Stimulated activated CD8-positive, alpha-beta memory T cell treated with anti-CD3 and anti-CD28 coated beads, Interleukin-12 subunit alpha, Interleukin-12 subunit beta, amount 100 ng/mL, for 1 hour (primary cell): ENCODE measurements at regions not wholly inside any gene's neighbourhood (a gene's known extent, or its start where the extent isn't known, plus 50 kb on each side); places are given as distances from the start of the nearest gene placed in this dataset.

Experiments used
- DNase-seq: peaks from one replicate; pipeline ENCODE4 v3.0.0-alpha.2; 2020; ENCODE audit warnings: low read depth

DNA sequence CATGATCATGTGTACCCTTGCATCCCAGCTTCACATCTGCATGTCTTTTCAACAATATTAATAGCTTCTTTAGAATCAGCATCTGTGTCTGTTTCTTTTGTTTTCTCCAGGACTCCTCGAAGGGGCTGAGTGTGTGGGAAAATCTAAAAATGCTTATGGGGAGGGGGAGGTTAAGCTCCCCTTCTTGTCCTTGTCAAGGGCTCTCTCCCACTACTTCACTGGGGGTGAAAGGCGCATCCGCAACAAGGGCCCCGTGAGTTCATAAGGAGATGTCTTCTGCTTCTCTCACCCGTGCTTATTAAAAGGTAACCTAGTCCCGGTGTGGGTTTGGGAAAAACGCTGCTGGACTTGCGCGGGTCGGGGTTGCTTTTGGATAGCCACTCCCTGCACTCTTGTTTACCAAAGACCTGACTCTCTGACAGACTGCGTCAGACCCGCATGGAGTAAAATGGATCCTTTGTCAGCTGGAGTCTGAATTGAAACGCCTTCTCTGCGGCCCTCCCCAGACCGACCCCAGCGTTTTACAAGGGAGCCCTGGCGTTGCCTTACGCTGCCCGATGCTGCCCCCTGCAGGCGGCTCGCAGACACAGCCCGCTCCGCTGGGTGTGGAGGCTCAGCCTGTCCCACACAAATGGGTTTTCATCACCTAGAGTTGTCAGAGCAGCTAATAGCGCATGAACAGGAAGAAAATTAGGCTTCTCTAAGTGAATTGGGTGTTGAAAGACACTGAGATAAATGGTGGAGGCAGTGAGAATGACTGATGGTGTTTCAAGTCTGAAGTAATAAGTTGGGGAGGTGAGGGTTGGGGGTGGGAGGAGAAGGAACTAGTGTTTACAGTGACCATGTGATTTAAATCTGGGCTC lies 53.8 kb downstream of the IER5 start:
- peak; percentile 81 for DNase-seq

GRCh38 chr1:181143102-181143859 lies 54.8 kb downstream of the IER5 start:
- DNase-seq: no peak

DNA sequence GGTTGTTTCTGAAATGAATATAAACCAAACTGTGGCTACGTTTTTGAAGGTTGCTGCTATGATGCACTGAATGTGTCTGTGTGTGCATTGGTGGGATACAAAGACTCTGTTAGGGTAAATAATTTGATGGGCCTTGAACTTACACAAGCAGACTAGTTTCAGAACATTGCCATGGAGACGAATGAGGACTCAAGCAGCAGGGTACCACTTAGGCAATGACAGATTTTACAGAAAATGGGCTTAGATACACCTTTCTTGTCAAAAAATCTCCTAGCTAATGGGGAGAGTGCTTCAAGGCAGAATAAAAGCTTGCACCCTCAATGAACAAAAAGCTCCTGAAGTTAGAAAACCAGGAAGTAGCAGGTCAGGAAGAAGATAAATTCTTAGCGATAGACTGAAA lies 55.7 kb downstream of the IER5 start:
- DNase-seq: no peak

DNA sequence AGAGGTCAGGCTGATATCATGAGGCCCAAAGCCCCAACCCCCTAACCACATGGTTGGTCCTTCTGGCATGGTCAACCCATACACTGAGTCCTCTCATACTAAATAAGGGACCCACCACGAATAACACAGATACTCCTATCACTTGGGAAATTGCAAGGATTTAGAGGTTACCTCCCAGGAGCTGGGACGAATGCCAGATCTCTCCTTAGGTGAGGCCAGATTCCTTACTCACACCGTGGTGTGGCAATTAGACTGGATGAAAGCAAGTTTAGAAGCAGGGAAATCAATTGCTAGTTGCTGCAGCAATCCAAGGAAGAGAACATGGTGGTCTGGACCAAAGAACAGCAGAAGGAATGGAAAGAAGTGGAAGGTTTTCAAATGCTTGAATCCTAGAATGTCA lies 60.1 kb downstream of the IER5 start:
- DNase-seq: no peak

- DNase-seq: peak; percentile 55
Observed at GRCh38 chr1:181149326-181150125, 61.0 kb downstream of the IER5 start.

GRCh38 chr1:181150273-181150672 lies 61.8 kb downstream of the IER5 start:
- DNase-seq: no peak

DNA sequence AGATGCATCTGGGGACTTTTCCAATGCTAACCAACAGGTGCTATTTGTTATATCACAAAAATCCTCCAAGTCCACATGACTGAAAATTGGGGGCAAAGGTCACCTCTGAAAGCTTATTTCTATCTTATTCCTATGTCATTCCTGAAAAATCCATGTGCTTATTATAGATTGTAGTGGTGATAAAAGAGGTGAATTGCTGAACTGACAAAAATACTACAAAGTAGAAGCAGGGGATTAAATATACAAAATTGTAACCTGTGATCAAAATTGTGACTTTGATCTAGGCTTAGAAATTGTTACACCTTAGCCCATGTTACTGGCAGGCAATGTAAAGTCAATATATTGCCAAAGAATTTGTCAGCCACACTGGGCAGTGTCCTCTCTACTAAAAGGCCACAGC lies 62.3 kb downstream of the IER5 start:
- DNase-seq: no peak

- no peak for DNase-seq
Observed at GRCh38 chr1:181151378-181152326, 63.2 kb downstream of the IER5 start.

- no peak for DNase-seq
Observed at GRCh38 chr1:181152892-181153633, 64.6 kb downstream of the IER5 start.

DNA sequence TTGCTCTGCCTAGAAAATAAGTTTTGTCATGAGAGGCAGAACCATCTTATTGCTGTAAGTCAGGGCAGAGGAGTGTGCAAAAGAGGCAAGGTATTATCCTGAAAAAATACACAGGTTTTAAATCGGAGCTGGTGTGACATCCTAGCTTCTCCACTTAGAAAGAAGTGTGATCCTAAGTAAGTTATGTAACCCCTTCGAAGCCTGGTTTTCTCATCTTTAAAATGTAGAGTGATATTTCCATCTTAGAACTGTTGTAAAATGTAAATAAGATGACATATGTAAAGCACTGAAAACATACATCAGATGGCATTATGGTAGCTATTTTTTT lies 65.1 kb downstream of the IER5 start:
- DNase-seq: no peak

GRCh38 chr1:181155339-181155738 lies 66.8 kb downstream of the IER5 start:
- DNase-seq: no peak

GRCh38 chr1:181159451-181160140 lies 71.1 kb downstream of the IER5 start:
- DNase-seq: peak; percentile 25

- no peak for DNase-seq
Observed at GRCh38 chr1:181160322-181160721, 71.8 kb downstream of the IER5 start.

- no peak for DNase-seq
Observed at GRCh38 chr1:181160998-181161870, 72.7 kb downstream of the IER5 start.

DNA sequence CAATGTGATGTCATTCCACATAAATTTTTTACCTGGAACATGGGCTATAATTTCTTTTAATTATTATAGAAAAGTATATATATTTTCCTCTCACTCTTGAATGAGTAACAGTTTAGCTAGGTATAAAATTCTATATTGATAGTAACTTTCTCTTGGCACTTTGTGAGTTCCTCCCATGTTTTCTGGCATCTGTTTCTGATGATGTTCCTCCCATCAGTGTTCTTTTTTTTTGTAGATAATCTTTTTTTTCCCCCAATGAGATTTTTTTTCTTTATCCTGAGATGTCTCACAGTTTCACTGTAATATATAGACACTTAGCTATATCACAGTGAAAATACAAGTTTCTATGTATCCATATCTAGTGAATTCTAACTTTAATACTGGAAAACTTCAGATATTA lies 75.2 kb downstream of the IER5 start:
- DNase-seq: no peak

DNA sequence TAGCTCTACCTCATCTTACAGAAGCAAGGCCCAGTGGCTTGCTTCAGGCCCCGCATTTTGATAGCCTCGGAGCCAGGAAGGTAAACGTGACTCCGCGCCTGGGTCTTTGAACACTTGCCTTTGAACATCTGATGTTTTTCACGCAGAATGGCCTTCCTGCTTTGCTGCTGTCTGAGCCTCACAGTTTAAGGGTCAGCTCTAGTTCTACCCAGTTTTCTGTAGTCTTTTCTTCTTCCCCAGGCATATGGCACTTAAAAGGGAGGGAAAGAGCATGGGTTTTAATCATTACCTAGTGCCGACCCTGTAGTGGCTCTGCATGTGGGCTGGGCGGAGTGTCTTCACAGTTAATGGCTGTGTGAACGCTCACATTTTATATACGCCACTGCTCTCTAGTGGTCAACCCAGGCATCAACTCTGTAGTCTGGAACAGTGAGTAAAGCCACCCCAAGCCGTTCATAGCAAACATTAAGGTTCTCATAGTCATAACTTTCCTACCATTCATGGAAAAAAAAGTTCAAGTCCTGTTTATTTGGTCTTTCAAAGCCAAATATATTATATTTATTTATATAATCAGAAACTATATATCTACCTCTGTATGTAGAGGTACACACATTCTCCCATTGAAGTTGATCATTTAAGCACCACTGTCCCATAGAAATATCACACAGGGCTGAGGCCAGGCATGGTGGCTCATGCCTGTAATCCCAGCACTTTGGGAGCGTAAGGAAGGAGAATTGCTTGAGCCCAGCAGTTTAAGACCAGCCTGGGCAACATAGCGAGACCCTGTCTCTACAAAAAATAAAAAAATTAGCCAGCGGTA lies 78.1 kb downstream of the IER5 start:
- peak; percentile 51 for DNase-seq

DNA sequence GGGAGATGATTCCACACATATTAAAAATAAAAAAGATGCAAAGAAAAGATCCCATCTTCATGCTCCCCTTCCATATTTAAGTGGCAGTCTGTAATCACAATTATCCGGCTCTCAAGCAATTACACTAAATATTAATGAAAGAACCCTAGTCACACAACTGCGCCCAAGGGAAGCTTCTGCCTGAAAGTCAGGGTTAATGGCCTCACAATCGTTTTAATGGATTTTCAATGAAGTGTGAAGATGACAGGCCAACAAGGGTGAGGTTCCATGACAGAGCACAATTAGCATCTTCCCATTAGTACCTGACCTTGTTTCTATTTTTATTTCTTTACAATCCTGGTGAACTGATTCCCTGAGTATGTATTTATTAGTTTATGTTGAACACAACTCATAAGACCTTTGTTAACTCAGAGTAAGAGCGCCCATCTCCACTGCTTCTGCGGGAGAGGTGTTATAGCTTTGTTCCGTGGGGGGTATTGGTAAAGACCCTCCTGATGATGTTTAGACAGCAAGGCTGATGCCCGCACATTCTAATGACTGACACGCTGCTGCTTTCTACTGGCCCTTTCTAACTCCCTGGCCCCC lies 80.9 kb downstream of the IER5 start:
- no peak for DNase-seq

GRCh38 chr1:181170194-181170593 lies 81.7 kb downstream of the IER5 start:
- DNase-seq: no peak
